Gastrocnemius medialis (tissue), 4 donors: ENCODE measurements at regions not wholly inside any gene's neighbourhood (a gene's known extent, or its start where the extent isn't known, plus 50 kb on each side); places are given as distances from the start of the nearest gene placed in this dataset.

Source experiments
- ATAC-seq, 2 donors: fragments of 150-250 bp; one replicate each; pipeline ENCODE4 v1.9.1; 2016
- DNase-seq, 2 donors: peaks; one replicate each; pipeline ENCODE4 v3.0.0-alpha.2; 2019
- H3K27ac ChIP-seq, 4 donors: fragments of 200-600 bp; sonication (generic); 1 replicate in 1 of 4; 2 replicates in 3 of 4; pipeline ENCODE4 v1.5.1; 2016 to 2018; ENCODE audit warnings: mild to moderate bottlenecking in 2 of 4, moderate library complexity in 1 of 4
- H3K27me3 ChIP-seq, 3 donors: fragments of 200-600 bp; sonication (generic) in 2 of 3; 1 replicate in 1 of 3; 2 replicates in 2 of 3; pipeline versions ENCODE4 v1.5.1 to v1.6.0; 2016 to 2019; ENCODE audit warnings: mild to moderate bottlenecking in 1 of 3, moderate library complexity in 1 of 3
- H3K36me3 ChIP-seq, 2 donors: fragments of 200-600 bp; sonication (generic) in 1 of 2; one replicate each; pipeline ENCODE4 v1.5.1; 2017 to 2018
- H3K4me1 ChIP-seq, 2 donors: fragments of 200-600 bp; sonication (generic) in 1 of 2; one replicate each; pipeline ENCODE4 v1.5.1; 2016 to 2017; ENCODE audit warnings: mild to moderate bottlenecking in 2 of 2
- H3K4me3 ChIP-seq, 4 donors: fragments of 200-600 bp; sonication (generic) in 3 of 4; 1 replicate in 1 of 4; 2 replicates in 3 of 4; pipeline ENCODE4 v1.5.1; 2016 to 2019; ENCODE audit warnings: mild to moderate bottlenecking in 2 of 4
- H3K9me3 ChIP-seq, 3 donors: fragments of 200-600 bp; sonication (generic) in 2 of 3; 1 replicate in 1 of 3; 2 replicates in 2 of 3; pipeline ENCODE4 v1.5.1; 2016 to 2019
- CTCF ChIP-seq, 5 experiments: fragments of 450-650 bp in 3 of 5; fragments of 200-600 bp in 2 of 5; sonication (generic) in 2 of 5; IDR thresholded peaks in 4 of 5; conservative IDR thresholded peaks in 1 of 5; 1 replicate in 4 of 5; 2 replicates in 1 of 5; pipeline ENCODE4 v1.5.1; 2016 to 2019; ENCODE audit warnings: antibody characterized with exemption in 5 of 5, mild to moderate bottlenecking in 3 of 5, moderate library complexity in 3 of 5
- POLR2A ChIP-seq, 2 donors: fragments of 450-650 bp; IDR thresholded peaks; one replicate each; pipeline ENCODE4 v1.6.1; 2017; ENCODE audit warnings: antibody characterized with exemption in 2 of 2, mild to moderate bottlenecking in 2 of 2, moderate library complexity in 2 of 2
- in situ Hi-C, 4 donors: fragments of 200-750 bp; cut with MboI; loops; one replicate each; pipeline versions ENCODE4 v1.15.0 to v1.8.0; 2017; ENCODE audit warnings: low sequenced_read_pairs in 4 of 4
- intact Hi-C: fragments of 100-400 bp; cut with DNase I; formaldehyde crosslinking; loops from one replicate; pipeline ENCODE4 v1.15.1; 2023; ENCODE audit warnings: low total_unique reads

DNA sequence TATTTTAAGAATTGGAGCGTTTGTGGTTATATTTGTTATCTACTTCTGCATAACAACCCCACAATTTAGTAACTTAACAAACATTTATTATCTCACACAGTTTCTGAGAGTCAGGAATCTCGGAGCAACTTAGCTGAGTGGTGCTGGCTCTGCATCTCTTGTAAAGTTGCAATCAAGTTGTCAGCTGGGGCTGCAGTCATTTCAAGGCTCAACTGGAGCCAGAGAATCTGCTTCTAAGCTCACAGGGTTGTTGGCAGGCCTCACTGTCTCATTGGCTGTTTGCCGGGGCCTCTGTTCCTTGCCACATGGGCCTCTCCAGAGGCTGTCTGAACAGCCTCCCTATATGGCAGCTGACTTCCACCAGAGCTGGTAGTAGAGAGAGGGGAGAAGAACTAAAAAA is 281.2 kb upstream of the GNPDA2 start:
- in situ Hi-C loops, result no loop called here
- DNase-seq, result no peak
- intact Hi-C loops, result no loop called here

DNA sequence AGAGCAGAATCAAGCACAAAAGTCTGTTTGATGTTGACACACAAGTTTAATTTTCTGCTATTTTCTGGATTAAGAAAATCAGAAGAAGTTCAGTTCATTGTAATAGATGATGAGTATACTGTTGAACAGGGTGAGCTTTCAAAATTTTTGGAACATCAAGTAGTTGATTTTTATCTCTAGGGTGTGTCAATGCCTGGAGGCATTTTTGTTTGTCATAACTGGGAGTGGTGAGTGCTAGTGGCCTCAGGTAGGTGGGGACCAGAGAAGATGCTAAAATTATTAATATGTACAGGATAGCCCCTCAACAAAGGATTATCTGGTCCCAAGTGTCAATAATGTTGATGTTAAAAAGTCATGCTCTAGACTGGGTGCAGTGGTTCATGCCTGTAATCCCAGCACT is 279.7 kb upstream of the GNPDA2 start:
- DNase-seq, result no peak
- Histone ChIP-seq H3K9me3 (no peaks in the 10 kb centered on the region), H3K27me3 (no peaks in the 10 kb centered on the region), H3K36me3 (no peaks in the 10 kb centered on the region), H3K4me1 (no peaks in the 10 kb centered on the region), H3K4me3 (no peak overlapping the region), H3K27ac (no peak overlapping the region)
- intact Hi-C loops, result no loop called here
- TF ChIP-seq POLR2A (IDR thresholded peaks at IDR 0.05) (no peak), CTCF (IDR thresholded peaks at IDR 0.05 in 4 of 5, conservative IDR thresholded peaks at IDR 0.05 in 1 of 5) (no peak)
- ATAC-seq, result no peak
- in situ Hi-C loops, result no loop called here

More for the DNA sequence above, 281.2 kb upstream of the GNPDA2 start:
- no peaks in the 10 kb centered on the region for H3K4me1 ChIP-seq
- no peak overlapping the region for H3K4me3 ChIP-seq
- H3K36me3 ChIP-seq, result no peaks in the 10 kb centered on the region
- no peaks in the 10 kb centered on the region for H3K27me3 ChIP-seq
- ATAC-seq, result no peak
- H3K9me3 ChIP-seq, result no peaks in the 10 kb centered on the region
- no peak for TF ChIP-seq CTCF (IDR thresholded peaks at IDR 0.05 in 4 of 5, conservative IDR thresholded peaks at IDR 0.05 in 1 of 5)
- TF ChIP-seq POLR2A (IDR thresholded peaks at IDR 0.05), result no peak
- H3K27ac ChIP-seq, result no peak overlapping the region

GRCh38 chr4:45004847-45005565 is 278.6 kb upstream of the GNPDA2 start:
- Histone ChIP-seq H3K27ac (no peak overlapping the region), H3K4me1 (no peaks in the 10 kb centered on the region), H3K27me3 (no peaks in the 10 kb centered on the region), H3K9me3 (no peaks in the 10 kb centered on the region), H3K36me3 (no peaks in the 10 kb centered on the region), H3K4me3 (no peak overlapping the region)
- DNase-seq (no peak), ATAC-seq (no peak)
- TF ChIP-seq CTCF (IDR thresholded peaks at IDR 0.05 in 4 of 5, conservative IDR thresholded peaks at IDR 0.05 in 1 of 5) (no peak), POLR2A (IDR thresholded peaks at IDR 0.05) (no peak)
- intact Hi-C loops (no loop called here), in situ Hi-C loops (no loop called here)

DNA sequence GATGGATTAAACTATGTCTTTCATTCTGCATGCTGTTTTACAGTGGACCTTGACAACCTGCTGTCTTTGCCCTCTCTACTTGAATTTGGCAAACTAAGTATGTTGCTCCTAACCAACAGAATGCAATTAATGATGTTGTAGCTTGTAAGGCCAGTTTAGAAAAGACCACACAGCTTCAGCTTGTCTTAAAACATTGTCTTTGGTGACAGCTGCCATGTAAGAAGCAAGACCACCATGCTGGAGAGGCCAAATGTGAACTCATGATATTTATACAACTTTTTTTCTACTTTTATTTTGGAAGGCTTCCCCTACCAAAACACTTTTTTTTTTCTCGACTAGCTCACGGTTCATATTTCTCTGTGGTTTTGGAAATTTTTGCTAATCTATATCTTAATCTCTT is 278.0 kb upstream of the GNPDA2 start:
- no peaks in the 10 kb centered on the region for H3K27me3 ChIP-seq
- intact Hi-C loops, result no loop called here
- ATAC-seq, result no peak
- in situ Hi-C loops, result no loop called here
- TF ChIP-seq POLR2A (IDR thresholded peaks at IDR 0.05), result no peak
- no peak for TF ChIP-seq CTCF (IDR thresholded peaks at IDR 0.05 in 4 of 5, conservative IDR thresholded peaks at IDR 0.05 in 1 of 5)
- no peak overlapping the region for H3K4me3 ChIP-seq
- H3K27ac ChIP-seq, result no peak overlapping the region
- no peaks in the 10 kb centered on the region for H3K4me1 ChIP-seq
- no peaks in the 10 kb centered on the region for H3K9me3 ChIP-seq
- H3K36me3 ChIP-seq, result no peaks in the 10 kb centered on the region
- no peak for DNase-seq
